ENCODE measurements at regions not wholly inside any gene's neighbourhood (a gene's known extent, or its start where the extent isn't known, plus 50 kb on each side); places are given as distances from the start of the nearest gene placed in this dataset.
A peak's percentile ranks its signal among the peaks of the same experiment; 100 is the strongest.

DNA sequence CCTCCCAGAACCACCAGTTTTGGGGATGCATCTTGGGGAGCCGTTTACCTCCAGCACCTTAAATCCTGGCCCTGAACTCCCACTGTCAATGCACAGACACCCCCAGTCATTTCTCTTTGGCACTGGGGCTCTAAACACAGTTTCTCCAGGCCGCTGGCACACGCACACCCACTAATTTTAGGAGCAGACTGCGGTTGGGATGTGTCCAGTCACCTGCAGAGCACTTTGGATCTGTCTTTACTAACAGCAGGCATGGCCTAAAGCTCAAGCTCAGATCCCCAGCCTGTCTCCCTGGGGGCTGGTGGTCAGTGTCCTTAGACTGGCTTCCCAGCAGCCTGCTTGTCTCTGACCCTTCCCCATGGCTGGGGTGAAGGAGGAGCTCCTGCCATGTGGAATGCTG lies 49.9 kb downstream of the SYNE3 start:
- no peak for DNase-seq

DNA sequence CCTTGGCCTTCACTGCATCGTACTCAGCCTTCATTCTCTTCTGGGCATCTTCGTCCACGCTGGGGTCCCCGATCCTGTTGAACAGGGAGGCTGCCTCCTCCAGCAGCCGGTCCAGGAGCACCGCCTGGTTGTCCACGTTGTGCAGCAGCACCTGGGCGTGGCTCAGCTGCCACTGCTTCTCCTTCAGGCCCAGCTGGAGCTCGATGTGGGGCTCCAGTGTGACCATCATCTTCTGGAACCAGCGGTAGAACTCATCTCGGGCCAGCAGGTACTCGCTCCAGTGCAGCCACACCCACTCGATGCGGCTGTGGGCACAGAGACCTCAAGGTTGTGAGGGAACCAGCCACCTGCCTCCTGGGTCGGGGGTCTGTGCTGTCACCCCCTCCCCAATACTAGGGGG lies 50.5 kb downstream of the SYNE3 start:
- no peak for DNase-seq

DNA sequence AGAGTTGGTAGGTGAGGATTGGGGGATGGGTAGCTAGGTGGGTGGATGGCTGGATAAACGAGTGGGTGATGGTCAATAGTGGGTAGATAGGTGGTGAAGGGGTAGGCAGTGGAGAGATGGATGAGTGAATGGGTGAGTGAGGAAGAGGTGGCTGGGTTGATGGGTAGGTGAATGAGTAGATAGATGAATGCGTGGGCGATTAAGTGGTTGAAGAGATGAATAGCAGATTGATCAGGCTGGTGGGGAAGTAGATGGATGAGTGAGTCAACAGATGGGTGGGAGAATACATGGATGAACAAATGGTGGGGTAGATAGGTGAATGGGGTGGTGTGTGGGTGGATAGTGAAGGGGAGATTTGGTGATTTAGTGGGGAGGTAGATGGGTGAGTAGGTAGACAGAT lies 51.1 kb downstream of the SYNE3 start:
- DNase-seq: no peak

DNA sequence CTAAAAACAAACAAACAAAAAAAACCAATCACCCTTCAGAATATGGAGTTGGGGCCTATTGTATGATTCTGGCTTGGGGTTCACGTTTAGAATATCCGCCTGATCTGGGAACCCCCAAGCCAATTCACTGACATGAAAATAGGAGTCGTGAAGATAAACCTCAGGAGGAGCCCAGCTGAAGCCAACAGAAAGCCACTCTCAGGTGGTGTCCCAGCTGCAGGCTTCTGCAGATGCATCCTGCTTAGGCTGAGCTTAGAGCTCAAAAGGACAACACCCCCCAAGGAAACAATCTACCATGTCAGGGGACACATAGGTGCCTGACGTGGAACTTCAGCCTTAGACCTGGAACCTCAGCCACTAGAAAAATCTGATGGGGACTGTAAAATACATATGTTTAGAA lies 51.9 kb downstream of the SYNE3 start:
- DNase-seq: no peak

DNA sequence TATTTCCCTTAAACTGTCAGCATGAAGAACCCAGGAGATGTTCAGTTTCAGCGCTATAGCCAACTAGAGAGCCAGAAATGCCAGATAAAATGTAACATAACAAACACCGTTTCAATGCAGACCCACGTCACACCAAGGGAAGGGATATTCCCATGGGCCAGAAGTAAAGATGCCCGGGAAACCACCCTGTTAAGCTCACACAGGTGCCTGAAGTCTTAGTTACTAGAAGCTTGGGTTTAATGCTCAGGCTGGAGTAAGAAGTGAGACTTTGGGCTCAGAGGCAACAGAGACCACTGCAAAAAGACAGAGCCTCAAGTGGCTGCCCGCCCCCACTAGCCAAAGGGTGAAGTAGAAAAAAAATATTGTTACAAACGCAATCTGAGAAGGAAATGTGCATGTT lies 52.3 kb downstream of the SYNE3 start:
- DNase-seq: no peak

DNA sequence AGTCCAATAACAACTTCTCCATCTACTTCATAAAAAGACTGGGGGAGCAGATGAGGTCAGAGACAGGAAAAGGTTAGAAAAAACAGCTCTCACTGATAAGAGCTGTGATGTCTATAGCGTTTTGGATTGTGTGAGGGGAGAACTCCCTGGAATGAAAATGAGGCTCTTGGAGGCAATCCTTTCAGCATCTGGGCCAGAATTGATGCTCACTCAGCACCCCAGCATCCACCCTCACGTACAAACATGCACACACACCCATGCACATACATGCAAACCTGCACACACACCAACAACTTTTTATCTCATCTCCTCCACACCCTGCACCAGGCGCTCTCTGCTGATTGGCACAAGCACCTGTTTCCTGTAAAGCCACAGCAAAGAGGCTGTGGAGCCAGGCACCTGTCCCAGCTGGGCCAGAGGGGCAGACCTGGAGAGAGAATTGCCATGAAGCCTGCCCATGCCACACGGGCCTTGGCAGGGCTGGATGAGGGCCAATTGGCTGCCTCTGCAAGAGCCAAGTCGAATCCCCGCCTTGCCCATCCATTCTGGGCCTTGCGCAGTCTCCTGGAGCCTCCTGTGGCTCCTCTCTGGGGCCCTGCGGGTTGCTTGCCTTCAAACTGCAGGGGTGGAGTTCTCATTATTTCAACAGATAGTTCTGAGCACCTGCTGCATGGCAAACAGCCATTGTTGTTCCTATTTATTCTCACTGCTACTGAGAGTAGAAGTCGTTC lies 53.1 kb downstream of the SYNE3 start:
- DNase-seq: peak; percentile 91

DNA sequence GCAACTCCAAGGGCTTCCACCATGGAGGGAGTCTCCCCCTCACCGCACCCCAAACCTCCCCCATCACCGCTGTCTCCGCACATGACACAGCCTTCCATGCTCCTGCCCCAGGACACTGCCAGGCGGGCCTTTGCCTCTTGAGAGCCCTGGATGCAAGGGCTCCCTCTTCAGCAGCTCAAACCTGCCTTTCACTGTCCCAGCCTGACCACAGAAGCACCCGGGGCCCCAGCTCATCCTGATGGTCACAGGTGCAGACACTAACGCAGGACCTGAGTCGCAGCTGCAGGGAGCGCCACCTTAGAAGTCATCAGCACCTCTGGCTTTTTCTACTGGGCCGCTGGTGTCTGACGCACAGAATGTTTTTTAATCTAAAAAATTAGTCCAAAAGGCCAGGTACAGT lies 54.0 kb downstream of the SYNE3 start:
- no peak for DNase-seq

DNA sequence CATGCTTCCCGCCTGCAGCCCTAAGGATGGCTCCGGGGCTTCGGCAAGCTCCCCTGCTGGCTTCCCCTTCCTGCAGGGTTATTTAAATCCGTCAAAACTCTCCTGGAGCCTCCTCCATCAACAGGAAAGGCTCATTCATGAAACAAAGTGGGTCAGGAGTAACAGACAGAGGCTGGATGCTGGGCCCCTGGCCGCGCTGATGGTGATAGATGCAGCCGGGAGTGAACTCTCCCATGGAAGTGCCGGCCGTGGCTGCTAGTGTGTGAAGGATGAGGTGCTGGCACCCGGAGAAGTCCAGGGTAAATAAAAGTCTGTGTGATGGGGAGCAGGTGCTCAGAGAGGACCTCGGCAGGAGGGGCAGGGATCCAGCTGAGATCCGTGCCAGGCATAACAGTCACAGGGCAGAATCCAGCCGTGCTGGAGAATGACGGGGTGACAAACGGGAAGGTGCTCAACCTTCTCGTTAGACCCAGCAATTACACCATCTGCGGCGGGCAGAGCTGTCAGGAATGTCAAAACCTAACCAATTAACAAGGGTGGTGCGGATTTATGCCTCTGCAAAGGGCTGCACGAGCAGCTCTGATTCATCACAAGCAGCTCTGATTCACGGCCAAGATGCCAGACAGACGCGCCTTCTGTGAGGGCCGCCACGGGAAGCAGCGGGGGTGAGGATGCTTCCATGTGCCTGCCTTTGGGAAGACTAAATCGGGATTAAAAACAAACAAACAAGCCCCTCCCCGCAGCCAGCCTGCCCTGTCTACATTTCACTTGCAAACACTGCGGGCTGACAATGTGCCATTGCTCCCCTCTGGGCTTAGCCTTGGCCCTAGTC lies 55.6 kb downstream of the SYNE3 start:
- DNase-seq: peak; percentile 98

DNA sequence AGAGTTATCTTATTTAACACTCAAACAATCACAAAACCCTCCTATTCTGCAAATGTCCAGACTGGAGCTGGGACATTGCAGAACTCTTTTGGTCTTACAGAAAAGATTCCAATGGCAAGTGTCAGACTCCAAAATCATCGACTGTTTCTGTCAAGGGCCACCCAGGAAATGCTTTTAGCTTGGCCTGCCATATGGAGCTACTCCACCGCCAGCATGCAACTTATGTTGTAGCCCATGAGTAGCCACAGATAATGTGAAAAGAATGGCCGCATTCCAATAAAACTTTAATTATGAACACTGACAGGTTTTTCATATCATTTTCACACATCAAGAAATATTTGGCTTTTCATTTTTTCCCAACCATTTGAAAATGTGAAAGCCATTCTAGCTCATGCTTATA lies 57.5 kb downstream of the SYNE3 start:
- DNase-seq: no peak

DNA sequence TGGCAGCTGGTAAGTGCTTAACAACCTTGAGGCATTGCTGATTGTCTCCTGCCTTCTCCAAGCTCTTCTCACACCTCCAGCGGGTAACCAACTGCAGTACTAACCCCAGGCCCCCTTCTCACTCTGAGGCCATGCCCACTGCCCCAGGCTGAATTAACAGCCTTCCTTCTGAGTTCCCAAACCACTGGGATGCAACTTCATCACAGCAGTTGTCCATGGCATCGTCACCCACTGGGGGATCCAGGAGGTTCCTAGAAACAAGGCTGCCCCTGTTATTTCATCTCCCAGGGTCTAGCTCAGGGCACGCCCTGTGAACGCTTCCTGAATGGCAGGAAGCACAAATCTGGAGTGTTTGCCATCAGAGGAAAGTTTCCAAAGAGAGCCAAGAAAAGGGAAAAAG lies 58.0 kb downstream of the SYNE3 start:
- no peak for DNase-seq

DNA sequence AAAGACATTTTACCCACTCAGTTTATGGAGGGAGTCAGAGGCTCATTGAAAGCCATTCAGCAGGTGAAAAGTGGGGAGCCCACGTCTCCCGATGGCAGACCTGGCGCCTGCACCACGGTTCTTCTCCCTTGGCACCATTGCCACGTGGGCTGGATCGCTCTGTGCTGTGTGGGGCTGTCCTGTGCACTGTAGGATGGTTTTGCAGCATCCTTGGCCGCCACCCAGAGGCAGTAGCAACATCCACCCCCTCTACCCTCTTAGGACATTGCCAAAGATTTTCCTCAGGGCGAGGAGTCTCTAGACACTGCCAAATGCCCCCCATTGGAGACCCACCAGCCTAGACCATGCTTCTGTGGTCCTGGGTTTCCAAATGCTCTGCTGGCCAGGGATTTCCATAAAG lies 60.2 kb downstream of the SYNE3 start:
- DNase-seq: no peak

DNA sequence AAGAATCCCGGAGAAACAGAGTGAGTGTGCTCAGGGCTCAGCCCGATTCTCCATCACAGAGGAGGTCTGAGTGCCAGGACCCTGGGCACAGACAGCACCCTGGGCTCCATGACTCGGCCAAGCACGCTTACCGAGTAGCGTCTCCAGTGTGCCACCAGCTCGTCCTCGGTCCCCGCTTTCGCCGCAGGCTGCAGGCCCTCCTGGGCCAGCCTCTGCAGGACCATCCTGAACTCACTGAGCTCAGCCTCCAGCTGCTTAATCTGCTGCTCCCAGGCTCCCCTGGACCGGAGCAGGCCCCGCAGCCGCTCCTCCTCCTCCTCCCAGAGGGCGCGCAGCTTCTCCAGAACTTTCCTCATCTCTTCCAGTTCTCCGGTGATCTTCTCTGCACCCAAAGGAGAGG lies 61.2 kb downstream of the SYNE3 start:
- DNase-seq: no peak

DNA sequence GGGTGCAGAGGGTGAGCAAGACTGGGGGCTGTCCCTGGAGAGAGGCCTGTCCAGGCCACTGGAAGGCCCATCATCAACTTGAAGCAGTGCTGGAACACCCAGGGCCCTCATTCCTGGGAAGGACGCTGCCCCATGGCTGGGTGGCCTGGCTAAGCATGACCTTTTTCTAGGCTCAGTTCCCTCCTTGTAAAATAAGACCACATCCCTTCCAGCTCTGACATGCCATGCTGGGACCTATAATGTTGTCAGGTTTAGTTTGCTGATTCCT lies 62.8 kb downstream of the SYNE3 start:
- no peak for DNase-seq

DNA sequence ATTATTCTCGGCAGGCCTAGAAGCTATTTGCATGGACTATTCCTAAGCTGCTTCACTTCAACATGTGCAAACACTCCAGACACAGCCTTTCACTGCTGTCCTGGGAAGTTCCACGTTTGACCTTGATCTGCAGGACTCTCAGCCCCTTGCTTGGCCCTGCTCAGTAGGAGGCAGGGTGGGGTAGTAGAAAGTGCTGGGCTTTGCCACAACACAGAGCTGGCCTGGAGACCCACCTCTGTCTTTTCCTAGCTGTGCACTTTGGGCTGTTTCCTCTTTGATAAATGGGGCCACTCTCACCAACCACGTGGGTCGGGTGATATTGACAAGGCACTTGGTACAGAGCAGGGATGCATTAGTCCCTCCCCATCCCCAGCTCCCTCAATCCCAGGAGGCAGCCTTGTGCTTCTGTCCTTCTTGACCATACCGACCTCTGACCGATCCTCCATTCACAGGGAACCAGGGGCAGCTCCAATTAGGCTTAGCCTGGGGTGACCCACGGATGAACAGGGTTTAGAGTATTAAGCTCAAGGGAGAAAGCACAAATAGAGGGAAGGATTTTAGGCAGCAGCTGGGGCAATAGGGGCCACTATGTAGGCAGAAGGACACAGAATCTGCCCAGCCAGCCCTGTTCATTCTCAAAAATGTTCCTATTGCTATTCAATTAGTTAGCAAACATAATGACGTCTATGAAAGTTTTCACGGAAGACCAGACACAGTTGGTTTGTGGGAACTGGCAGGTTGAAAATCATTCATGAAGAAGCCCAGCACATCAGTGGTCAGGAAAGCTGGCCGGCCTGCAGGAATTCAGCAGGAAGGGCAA lies 63.3 kb downstream of the SYNE3 start:
- no peak for DNase-seq

DNA sequence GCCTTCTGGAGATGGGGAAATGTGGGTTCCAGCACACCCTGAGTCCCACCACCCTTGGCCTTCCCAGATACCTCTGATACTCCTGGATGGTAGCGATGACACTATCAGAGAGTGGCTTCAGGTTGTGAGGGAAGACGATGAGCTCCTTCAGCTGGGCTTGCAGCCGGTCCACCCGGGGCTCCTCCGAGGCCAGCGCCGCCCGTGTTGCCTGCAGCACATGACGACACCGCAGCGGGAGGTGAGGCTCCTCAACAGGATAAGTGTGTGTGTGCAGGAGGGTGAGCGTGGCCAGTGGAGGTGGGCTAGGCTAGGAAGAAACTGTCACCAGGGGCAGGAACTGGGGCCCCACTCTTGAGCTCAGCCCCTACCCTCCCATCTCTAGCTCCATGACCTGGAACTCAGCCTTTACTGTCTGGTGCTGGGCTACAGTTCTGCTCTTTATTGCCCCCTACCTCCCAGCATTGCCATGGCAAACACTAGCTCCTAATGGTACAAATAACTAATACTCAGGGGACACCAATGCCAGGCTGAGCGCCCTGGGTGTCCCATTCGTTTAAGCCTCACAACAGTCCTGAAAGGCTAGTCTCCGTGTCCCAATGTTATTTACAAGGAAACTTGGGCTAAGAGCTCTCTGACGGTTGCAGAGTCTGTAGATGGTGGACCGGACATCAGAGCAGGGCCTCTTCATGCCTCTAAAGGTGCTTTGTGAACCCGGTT lies 64.1 kb downstream of the SYNE3 start:
- DNase-seq: no peak

DNA sequence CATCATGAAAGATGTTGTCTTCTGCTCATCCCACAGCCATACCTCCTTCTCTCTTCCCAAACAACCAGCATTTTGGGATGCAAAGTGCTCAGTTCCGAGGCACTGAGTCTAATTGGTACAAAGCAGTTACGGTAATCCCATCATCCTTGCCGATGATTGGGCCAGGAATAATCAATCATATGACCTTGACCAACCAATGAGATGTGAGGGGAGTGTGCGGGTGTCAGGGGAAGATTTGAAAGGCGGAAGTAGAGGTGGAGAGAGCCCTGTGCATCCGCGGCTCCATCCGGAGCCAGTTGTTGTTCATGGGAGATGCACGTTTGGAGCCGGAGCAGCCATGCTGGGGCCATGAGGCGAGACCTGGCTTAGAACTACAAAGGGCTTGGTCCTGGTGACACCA lies 67.3 kb downstream of the SYNE3 start:
- no peak for DNase-seq

DNA sequence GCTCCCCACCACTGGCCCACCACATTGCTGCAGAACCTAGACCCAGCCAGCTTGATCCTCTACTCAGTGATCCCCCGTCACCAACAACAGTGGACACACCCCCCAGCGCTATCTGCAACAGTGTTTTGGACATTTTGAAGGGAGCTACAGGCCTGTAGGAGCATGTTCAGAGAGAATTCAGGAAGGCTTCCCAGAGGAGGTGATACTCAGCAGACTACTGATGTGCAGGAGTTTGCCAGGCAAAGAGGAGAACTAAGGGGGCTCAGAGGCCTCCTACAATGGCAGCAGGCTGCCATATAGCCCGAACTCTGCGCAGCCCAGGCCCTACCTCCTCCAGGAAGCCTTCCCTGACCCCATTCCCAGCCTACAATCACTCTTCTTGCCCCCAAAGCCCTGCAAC lies 70.0 kb downstream of the SYNE3 start:
- no peak for DNase-seq

DNA sequence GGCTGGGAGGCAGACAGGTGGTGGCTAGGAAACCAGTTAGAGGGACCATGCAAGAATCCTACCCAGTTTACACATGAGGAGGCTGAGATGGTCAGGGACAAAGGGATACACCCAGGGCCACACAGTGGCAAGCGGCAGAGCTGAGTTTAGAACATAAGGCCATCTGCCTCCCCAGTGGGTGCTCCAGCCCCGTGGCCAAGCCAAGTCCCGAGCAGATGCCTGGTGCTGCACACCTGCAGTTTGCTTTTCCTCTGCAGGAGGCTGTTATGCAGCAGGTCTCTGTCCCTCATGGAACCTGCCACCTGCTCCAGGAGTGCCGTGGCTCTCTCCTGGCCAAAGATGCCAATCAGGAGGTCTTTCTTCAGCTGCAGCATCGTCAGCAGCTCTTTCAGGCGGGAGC lies 70.8 kb downstream of the SYNE3 start:
- no peak for DNase-seq

DNA sequence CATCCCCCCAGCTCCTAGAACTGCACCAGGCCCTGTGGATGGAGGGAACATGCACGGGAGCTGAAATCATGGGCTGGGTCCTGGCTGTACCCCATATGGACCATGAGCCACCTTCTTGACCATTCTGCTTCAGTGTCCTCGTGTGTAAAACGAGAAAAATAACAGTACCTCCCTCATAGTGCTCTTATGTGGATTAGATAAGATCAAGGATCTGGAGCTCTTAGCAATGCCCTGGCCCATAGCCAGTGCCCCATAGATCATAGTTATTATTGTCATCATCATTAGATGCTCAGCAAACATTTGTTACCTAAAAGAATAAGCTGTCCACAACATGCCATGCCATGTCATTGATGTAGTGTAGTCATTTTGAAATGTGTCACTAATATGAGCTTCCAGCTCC lies 71.3 kb downstream of the SYNE3 start:
- DNase-seq: peak; percentile 3

DNA sequence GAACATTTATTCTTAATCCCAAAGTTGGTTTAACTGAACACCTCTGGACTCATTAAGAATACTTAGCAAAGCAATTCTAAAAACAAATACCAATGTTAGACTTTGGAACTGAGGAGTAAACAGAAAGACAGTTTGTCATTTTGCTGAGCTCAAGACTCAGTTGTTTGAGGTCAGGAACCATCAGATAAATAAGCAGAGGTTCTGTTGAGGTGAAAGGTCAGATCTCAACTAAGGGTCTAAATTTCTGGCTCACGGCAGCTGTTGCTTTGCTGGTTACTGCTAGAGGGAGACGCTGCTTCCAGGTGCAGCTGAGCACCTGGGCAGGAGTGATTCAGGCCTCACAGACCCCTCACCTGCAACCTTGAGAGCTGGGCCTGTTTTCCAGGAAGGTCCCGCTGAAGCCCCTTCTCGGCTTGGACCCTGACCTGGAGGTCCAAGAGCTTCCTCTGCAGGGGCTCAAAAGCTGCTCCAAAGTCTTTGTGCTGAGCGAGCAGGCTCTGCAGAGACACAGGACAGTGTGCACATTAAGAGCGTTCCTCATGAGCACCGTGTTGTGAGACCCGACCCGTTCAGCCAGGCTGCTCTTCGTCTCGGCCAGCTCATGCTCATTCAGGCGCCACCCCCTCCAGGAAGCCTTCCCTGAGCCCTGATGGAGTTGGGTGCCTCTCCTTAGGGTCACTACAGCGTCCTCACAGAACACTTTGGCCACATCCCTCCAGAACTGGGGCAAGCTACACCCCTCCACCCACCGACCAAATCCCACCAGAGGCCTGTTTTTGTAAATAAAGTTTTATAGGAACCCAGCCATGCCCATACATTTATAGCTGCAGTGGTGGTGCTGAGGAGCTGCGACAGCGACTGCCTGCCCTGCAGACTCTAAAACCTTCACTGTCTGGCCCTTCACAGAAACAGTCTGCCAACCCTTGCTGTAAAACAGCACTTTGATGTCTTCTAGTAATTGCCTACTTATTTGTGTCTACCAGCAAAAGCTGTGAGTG lies 72.0 kb downstream of the SYNE3 start:
- DNase-seq: no peak

DNA sequence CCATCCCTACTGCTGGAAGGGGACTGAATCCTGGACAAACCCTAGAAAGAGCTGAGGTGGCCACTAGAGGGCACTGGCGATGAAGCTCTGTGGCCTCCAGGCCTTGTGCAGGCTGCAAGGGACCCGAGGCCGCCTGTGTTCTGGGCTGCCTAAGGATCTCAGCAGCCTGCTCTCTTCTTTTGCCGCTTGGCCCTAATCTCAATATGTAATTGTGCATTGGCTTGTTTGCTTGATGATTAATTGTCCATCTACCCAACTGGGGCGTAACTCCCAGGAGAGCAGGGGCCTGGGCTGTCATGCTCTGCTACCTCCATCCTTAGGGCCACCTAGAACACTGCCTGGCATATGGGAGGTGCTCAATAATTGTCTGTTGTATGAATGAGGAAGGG lies 73.8 kb downstream of the SYNE3 start:
- peak; percentile 40 for DNase-seq

DNA sequence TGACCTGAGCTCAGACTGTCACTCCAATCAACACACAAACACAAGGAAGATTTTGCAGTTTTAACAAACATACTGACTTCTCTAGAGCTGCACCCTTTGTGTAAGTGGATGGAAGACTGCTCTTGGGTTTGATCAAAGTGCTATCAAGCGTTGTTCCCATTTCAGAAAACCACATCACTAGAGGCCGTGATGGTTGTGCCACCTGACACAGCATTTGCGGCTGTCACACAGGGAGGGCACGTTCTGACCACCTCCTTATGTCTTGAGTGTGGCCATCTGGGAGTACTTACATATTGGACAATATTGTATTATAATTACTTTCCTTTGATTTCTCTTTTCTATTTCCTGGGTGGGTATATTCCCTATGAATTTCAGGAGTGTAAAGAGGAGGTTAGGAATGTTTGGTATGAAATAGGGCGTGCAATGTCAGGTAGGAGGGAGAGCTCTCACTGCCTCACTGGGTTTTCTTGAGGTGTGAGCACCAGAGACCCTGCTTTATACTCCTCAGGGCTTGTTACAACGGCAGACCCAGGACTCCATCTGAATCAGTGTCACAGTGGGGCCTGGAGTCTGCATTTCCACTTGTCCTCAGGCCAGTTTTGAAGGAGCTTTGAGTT lies 74.3 kb downstream of the SYNE3 start:
- no peak for DNase-seq
